AG09319 (cell line): ENCODE measurements at regions not wholly inside any gene's neighbourhood (a gene's known extent, or its start where the extent isn't known, plus 50 kb on each side); places are given as distances from the start of the nearest gene placed in this dataset.
"Not testable (repeated sequence)": the region's sequence is repeated elsewhere in the genome, so short reads cannot be mapped to it uniquely, and the experiment has no call there.

Experiments used
- DNase-seq: peaks from one replicate; pipeline ENCODE4 v3.0.0-alpha.2; 2010; ENCODE audit warnings: low read depth; ENCODE audit errors: extremely low read depth
- CTCF ChIP-seq: IDR thresholded peaks from 2 replicates; pipeline ENCODE4 v1.5.1; 2011; ENCODE audit warnings: low read depth, mild to moderate bottlenecking, inconsistent platforms, low read length, moderate library complexity

- TF ChIP-seq CTCF = no peak
- no peak for DNase-seq
These were observed 90.7 kb downstream of the SAMD9 start for GRCh38 chr7:93027044-93027443.

- TF ChIP-seq CTCF = no peak
- no peak for DNase-seq
These were observed 91.4 kb downstream of the SAMD9 start for GRCh38 chr7:93026425-93026824.

DNA sequence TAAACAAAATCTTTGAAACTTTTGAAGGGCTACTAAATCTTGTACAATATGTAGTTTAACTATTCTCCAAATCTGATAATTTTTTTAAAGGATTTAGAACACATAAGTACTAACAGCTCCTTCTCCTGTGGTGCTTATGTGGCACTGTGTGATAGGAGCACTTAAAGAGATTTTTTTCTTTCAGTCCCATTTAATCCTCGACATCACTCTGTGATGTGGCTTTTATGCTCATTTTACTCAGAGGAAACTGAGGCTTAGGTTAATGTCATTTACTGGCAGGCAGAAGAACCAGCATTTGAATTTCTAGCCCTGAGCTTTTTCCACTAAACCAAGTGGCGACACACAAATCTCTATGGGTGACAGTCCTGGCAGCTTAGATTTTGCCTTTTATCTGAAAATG, 92.4 kb downstream of the SAMD9 start:
- no peak for TF ChIP-seq CTCF
- no peak for DNase-seq

DNA sequence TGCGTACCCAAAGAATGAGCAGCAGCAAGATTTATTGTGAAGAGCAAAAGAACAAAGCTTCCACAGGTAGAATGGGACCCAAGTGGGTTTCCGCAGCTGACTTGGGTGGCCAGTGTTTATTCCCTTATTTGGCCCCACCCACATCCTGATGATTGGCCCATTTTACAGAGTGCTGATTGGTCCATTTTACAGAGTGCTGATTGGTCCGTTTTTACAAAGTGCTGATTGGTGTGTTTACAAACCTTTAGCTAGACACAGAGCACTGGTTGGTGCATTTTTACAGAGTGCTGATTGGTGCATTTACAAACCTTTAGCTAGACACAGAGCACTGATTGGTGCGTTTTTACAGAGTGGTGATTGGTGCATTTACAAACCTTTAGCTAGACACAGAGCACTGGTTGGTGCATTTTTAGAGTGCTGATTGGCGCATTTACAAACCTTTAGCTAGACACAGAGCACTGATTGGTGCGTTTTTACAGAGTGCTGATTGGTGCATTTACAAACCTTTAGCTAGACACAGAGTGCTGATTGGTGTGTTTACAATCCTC, 94.8 kb downstream of the SAMD9 start:
- DNase-seq = not testable (repeated sequence)

- TF ChIP-seq CTCF = no peak
- no peak for DNase-seq
These were observed 96.0 kb downstream of the SAMD9 start for GRCh38 chr7:93021748-93022147.

GRCh38 chr7:93018716-93019115, 99.1 kb downstream of the SAMD9 start:
- no peak for TF ChIP-seq CTCF
- DNase-seq = no peak

GRCh38 chr7:93016681-93017381, 100.9 kb downstream of the SAMD9 start:
- DNase-seq = no peak
- TF ChIP-seq CTCF = no peak
